ENCODE measurements at regions not wholly inside any gene's neighbourhood (a gene's known extent, or its start where the extent isn't known, plus 50 kb on each side); places are given as distances from the start of the nearest gene placed in this dataset.

DNA sequence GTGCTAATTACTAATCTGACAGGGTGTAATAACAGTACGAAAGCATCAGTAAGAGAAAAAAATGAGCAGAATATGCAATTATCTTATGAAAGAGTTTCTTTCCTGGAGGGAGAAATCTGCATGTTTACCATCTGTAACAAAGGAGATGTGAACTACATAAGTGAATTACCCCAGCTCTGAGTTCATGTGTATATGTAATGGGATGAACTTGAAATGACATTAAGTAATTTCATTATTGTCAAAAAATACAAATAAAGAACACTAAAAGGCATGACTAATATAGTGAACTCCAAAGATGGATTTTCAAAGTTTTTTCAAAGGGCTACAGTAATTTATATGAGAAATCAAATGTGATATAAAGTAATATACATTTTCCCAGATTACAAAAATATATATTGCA lies 944.0 kb downstream of the MAT2B start:
- Histone ChIP-seq H3K27me3 (no peaks in the 10 kb centered on the region), H3K27ac (no peak overlapping the region), H3K4me3 (no peak overlapping the region), H3K36me3 (no peaks in the 10 kb centered on the region), H3K4me1 (no peaks in the 10 kb centered on the region), H3K9me3 (no peaks in the 10 kb centered on the region)
- intact Hi-C loops (cut with DNase I), result no loop called here
- WGBS (ENCODE audit: insufficient coverage, low coverage, low lambda C conversion rate, missing lambda C conversion rate), result 46% methylated on average over 1 of the region's 1 CpG
- ATAC-seq (no peak), DNase-seq (no peak)
- no peak for TF ChIP-seq POLR2A (IDR thresholded peaks at IDR 0.05)
- TF ChIP-seq, protein P1, sequence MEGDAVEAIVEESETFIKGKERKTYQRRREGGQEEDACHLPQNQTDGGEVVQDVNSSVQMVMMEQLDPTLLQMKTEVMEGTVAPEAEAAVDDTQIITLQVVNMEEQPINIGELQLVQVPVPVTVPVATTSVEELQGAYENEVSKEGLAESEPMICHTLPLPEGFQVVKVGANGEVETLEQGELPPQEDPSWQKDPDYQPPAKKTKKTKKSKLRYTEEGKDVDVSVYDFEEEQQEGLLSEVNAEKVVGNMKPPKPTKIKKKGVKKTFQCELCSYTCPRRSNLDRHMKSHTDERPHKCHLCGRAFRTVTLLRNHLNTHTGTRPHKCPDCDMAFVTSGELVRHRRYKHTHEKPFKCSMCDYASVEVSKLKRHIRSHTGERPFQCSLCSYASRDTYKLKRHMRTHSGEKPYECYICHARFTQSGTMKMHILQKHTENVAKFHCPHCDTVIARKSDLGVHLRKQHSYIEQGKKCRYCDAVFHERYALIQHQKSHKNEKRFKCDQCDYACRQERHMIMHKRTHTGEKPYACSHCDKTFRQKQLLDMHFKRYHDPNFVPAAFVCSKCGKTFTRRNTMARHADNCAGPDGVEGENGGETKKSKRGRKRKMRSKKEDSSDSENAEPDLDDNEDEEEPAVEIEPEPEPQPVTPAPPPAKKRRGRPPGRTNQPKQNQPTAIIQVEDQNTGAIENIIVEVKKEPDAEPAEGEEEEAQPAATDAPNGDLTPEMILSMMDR (IDR thresholded peaks at IDR 0.05), result no peak

DNA sequence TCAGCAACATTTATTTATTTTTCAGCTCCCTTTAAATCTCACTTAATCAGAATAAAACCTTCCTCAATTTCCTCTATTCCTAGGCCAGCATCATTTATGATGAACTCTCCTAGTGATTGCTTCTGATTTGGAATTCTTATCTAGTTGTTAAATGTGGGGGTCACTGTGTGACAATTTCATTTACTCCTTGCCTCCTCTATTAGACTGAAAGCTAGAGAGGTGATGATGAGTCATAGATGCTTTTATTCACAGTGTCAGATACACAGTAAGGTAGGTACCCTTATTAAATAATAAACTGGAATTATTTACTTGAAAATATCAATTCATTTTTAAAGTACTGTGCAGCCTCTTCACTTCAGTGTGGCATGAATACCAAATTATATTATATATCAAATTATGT lies 960.6 kb downstream of the MAT2B start:
- no peaks in the 10 kb centered on the region for H3K9me3 ChIP-seq
- no peak for DNase-seq
- no peaks in the 10 kb centered on the region for H3K36me3 ChIP-seq
- no peak for ATAC-seq
- H3K4me1 ChIP-seq, result no peaks in the 10 kb centered on the region
- H3K27me3 ChIP-seq, result no peaks in the 10 kb centered on the region
- no peak overlapping the region for H3K4me3 ChIP-seq
- TF ChIP-seq POLR2A (IDR thresholded peaks at IDR 0.05), result no peak
- TF ChIP-seq, protein P1 (IDR thresholded peaks at IDR 0.05), result no peak
- intact Hi-C loops (cut with DNase I), result no loop called here
- no peak overlapping the region for H3K27ac ChIP-seq

DNA sequence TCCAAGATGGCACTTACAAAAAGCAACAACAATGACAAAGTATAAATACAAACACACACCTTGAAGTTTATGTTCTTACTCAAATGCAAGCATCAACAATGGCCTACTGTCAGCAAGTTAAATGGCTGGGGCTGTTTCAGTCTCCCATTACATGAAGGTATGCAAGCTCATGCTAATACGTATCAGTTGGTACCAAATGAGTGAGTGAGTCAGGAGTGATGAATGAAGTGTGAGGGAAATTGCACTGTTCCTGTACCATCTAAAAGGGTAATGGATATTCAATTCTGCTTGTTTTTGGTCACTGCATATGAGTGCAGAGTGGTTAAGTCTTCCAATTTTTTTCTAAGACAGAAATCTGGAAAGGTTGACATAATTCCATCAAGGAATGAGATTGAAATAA lies 964.9 kb downstream of the MAT2B start:
- WGBS (ENCODE audit: insufficient coverage, low coverage, low lambda C conversion rate, missing lambda C conversion rate), result 38% methylated on average over 1 of the region's 1 CpG
- intact Hi-C loops (cut with DNase I), result no loop called here

DNA sequence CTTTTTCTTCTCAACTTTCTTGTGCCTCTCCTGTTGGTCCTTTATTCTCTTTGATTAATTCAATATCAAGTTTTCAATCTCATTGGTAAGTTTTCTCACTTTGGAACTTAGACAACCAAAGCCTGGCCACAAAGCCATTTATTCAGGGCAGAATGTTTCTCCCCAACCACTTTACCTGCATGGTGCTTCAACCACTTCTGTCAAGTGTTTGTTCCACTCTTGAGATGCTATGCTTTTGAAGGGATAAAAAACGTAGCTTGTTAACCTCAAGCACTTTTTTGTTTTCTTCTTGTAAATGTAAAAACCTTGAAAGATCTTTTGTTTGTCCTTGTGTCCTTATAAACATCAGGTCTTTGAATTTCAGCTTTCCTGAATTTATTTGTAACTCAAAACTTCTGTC lies 966.7 kb downstream of the MAT2B start:
- no peak overlapping the region for H3K27ac ChIP-seq
- no peak for DNase-seq
- no peaks in the 10 kb centered on the region for H3K27me3 ChIP-seq
- ATAC-seq, result no peak
- no peak overlapping the region for H3K4me3 ChIP-seq
- intact Hi-C loops (cut with DNase I), result no loop called here
- TF ChIP-seq, protein P1 (IDR thresholded peaks at IDR 0.05), result no peak
- TF ChIP-seq POLR2A (IDR thresholded peaks at IDR 0.05), result no peak
- no peaks in the 10 kb centered on the region for H3K9me3 ChIP-seq
- WGBS (ENCODE audit: insufficient coverage, low coverage, low lambda C conversion rate, missing lambda C conversion rate), result 6% methylated on average over 1 of the region's 1 CpG
- H3K4me1 ChIP-seq, result no peaks in the 10 kb centered on the region
- H3K36me3 ChIP-seq, result no peaks in the 10 kb centered on the region

More for the DNA sequence above, 964.9 kb downstream of the MAT2B start:
- TF ChIP-seq POLR2A (IDR thresholded peaks at IDR 0.05), result no peak
- TF ChIP-seq, protein P1 (IDR thresholded peaks at IDR 0.05), result no peak
- no peaks in the 10 kb centered on the region for H3K36me3 ChIP-seq
- H3K9me3 ChIP-seq, result no peaks in the 10 kb centered on the region
- no peaks in the 10 kb centered on the region for H3K27me3 ChIP-seq
- H3K4me3 ChIP-seq, result no peak overlapping the region
- H3K27ac ChIP-seq, result no peak overlapping the region
- no peak for ATAC-seq
- DNase-seq, result no peak
- no peaks in the 10 kb centered on the region for H3K4me1 ChIP-seq

DNA sequence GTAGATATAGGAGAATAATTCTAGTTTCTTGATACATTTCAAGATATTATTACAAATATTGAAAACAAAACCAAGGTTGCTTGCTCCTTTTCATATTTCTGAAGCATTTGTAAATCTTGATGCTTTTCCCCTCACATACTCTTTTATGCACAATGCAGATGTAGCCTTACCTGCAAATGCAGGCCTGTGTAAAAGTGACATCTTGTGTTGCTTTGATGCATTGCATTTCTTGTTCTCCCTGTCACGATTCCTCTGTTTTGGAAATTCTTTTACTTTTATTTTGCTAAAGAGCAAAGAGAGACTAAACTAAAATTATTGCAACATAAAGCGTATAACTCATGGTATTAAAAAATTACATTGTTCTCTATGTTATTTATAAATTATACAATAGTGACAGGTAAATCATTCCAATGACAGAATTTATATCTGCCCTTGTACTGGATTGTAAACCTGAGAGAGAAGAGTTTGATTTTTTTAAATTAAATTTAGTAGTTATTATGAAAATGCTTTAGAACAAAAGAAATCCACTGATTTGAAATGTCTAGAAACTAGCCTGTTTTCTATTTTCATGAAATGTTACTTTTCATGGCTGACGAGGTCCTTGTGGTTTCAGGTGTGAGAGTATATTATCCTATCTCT lies 970.0 kb downstream of the MAT2B start:
- Histone ChIP-seq H3K4me1 (no peaks in the 10 kb centered on the region), H3K4me3 (no peak overlapping the region), H3K9me3 (no peaks in the 10 kb centered on the region), H3K27ac (no peak overlapping the region), H3K36me3 (no peaks in the 10 kb centered on the region), H3K27me3 (no peaks in the 10 kb centered on the region)
- TF ChIP-seq, protein P1 (IDR thresholded peaks at IDR 0.05), result peak; percentile 19 to 55 (median 52)
- TF ChIP-seq POLR2A (IDR thresholded peaks at IDR 0.05), result no peak
- intact Hi-C loops (cut with DNase I), result no loop called here
- peak; percentile 46 to 70 (median 54) for ATAC-seq
- no peak for DNase-seq
- WGBS (ENCODE audit: insufficient coverage, low coverage, low lambda C conversion rate, missing lambda C conversion rate), result 53% methylated on average over 3 of the region's 3 CpGs
